Sigmoid colon (tissue), 4 donors: ENCODE measurements at regions not wholly inside any gene's neighbourhood (a gene's known extent, or its start where the extent isn't known, plus 50 kb on each side); places are given as distances from the start of the nearest gene placed in this dataset.

Experiments
- EP300 ChIP-seq, 4 donors: sonication (generic); formaldehyde crosslinking; IDR thresholded peaks; one replicate each; pipeline ENCODE4 v1.6.1; 2017; ENCODE audit warnings: antibody characterized with exemption in 4 of 4
- POLR2AphosphoS5 ChIP-seq, 4 donors: sonication (generic); formaldehyde crosslinking; IDR thresholded peaks; one replicate each; pipeline ENCODE4 v1.6.1; 2017; ENCODE audit warnings: antibody characterized with exemption in 4 of 4

GRCh38 chr15:38024293-38025091, 90.1 kb downstream of the TMCO5A start:
- TF ChIP-seq EP300 (IDR thresholded peaks at IDR 0.05) (no peak), POLR2AphosphoS5 (IDR thresholded peaks at IDR 0.05) (no peak)
